Neural cell (in vitro differentiated cells): ENCODE measurements at regions not wholly inside any gene's neighbourhood (a gene's known extent, or its start where the extent isn't known, plus 50 kb on each side); places are given as distances from the start of the nearest gene placed in this dataset.

Source experiments
- CTCF ChIP-seq: fragments of 450-650 bp; IDR thresholded peaks from 2 replicates; pipeline ENCODE4 v1.5.1; 2014; ENCODE audit warnings: antibody characterized with exemption, mild to moderate bottlenecking, moderate library complexity; ENCODE audit not compliant: poor library complexity, severe bottlenecking
- EP300 ChIP-seq: fragments of 450-650 bp; conservative IDR thresholded peaks from 2 replicates; pipeline ENCODE4 v1.6.1; 2014; ENCODE audit warnings: antibody characterized with exemption, mild to moderate bottlenecking, moderate library complexity; ENCODE audit not compliant: poor library complexity, severe bottlenecking
- EZH2 ChIP-seq: fragments of 200-600, 300-800 bp; shearing (Covaris generic), sonication (generic); IDR thresholded peaks from 2 replicates; pipeline ENCODE4 v1.6.1; 2014; ENCODE audit warnings: antibody characterized with exemption, low read length, borderline replicate concordance, mild to moderate bottlenecking; ENCODE audit not compliant: insufficient read depth, poor library complexity, severe bottlenecking
- POLR2AphosphoS5 ChIP-seq: IDR thresholded peaks from 2 replicates; pipeline ENCODE4 v1.6.1; 2012
- RAD21 ChIP-seq: fragments of 450-650 bp; conservative IDR thresholded peaks from 2 replicates; pipeline ENCODE4 v1.6.1; 2014; ENCODE audit warnings: antibody characterized with exemption, mild to moderate bottlenecking, moderate library complexity
- REST ChIP-seq: IDR thresholded peaks from 2 replicates; pipeline ENCODE4 v1.6.1; 2012; ENCODE audit warnings: borderline replicate concordance
- TAF1 ChIP-seq: IDR thresholded peaks from 2 replicates; pipeline ENCODE4 v1.6.1; 2012; ENCODE audit warnings: low read depth

GRCh38 chr15:72932472-72932871, 119.8 kb upstream of the NEO1 start:
- TF ChIP-seq CTCF (no peak), REST (no peak), POLR2AphosphoS5 (no peak), EZH2 (no peak), EP300 (no peak), TAF1 (no peak), RAD21 (no peak)
